Hepatocyte (in vitro differentiated cells): ENCODE measurements at regions not wholly inside any gene's neighbourhood (a gene's known extent, or its start where the extent isn't known, plus 50 kb on each side); places are given as distances from the start of the nearest gene placed in this dataset.

Experiments used
- DNase-seq: peaks from one replicate; pipeline ENCODE4 v3.0.0-alpha.2; 2016; ENCODE audit warnings: low spot score
- H2AFZ ChIP-seq: fragments of 200-600 bp; sonication (generic); 2 replicates; pipeline ENCODE4 v1.6.0; 2016; ENCODE audit warnings: antibody characterized with exemption, mild to moderate bottlenecking
- H3K27ac ChIP-seq: fragments of 200-600 bp; sonication (generic); 2 replicates; pipeline ENCODE4 v1.5.1; 2016; ENCODE audit warnings: mild to moderate bottlenecking
- H3K27me3 ChIP-seq: fragments of 200-600 bp; sonication (generic); 2 replicates; pipeline ENCODE4 v1.6.1; 2016
- H3K36me3 ChIP-seq: fragments of 200-600 bp; sonication (generic); replicated peaks from 2 replicates; pipeline ENCODE4 v1.5.1; 2016; ENCODE audit warnings: low read depth; ENCODE audit not compliant: insufficient read depth
- H3K4me1 ChIP-seq: fragments of 200-600 bp; sonication (generic); 2 replicates; pipeline ENCODE4 v1.5.1; 2016; ENCODE audit warnings: mild to moderate bottlenecking, moderate library complexity; ENCODE audit not compliant: insufficient read depth
- H3K4me2 ChIP-seq: fragments of 200-600 bp; sonication (generic); 2 replicates; pipeline ENCODE4 v1.6.0; 2016
- H3K4me3 ChIP-seq: fragments of 200-600 bp; sonication (generic); 2 replicates; pipeline ENCODE4 v1.5.1; 2016; ENCODE audit warnings: mild to moderate bottlenecking
- H3K79me2 ChIP-seq: fragments of 200-600 bp; sonication (generic); 2 replicates; pipeline ENCODE4 v1.6.0; 2017; ENCODE audit warnings: mild to moderate bottlenecking
- H3K9me2 ChIP-seq: fragments of 200-600 bp; sonication (generic); replicated peaks from 2 replicates; pipeline ENCODE4 v1.6.0; 2017; ENCODE audit warnings: mild to moderate bottlenecking; ENCODE audit not compliant: insufficient read depth
- H3K9me3 ChIP-seq: fragments of 200-600 bp; sonication (generic); 2 replicates; pipeline ENCODE4 v1.5.1; 2016; ENCODE audit warnings: low read depth, mild to moderate bottlenecking
- H4K20me1 ChIP-seq: fragments of 200-600 bp; sonication (generic); 2 replicates; pipeline ENCODE4 v1.6.0; 2016; ENCODE audit warnings: mild to moderate bottlenecking; ENCODE audit not compliant: insufficient read depth, poor library complexity, severe bottlenecking
- CTCF ChIP-seq: fragments of 200-600 bp; sonication (generic); IDR thresholded peaks from 2 replicates; pipeline ENCODE4 v1.5.1; 2016; ENCODE audit warnings: antibody characterized with exemption, mild to moderate bottlenecking; ENCODE audit not compliant: poor library complexity
- EZH2 ChIP-seq: fragments of 200-600 bp; sonication (generic); IDR thresholded peaks from 2 replicates; pipeline ENCODE4 v1.6.1; 2016; ENCODE audit warnings: antibody characterized with exemption, mild to moderate bottlenecking, borderline replicate concordance
- EZH2phosphoT487 ChIP-seq: fragments of 200-600 bp; sonication (generic); IDR thresholded peaks from one replicate; pipeline ENCODE4 v1.6.1; 2018; ENCODE audit warnings: antibody characterized with exemption, mild to moderate bottlenecking, low read depth, moderate library complexity; ENCODE audit not compliant: unreplicated experiment, severe bottlenecking
- WGBS: methylation state at CpG from one replicate; pipeline ENCODE4 v1.1.6; 2016; ENCODE audit warnings: low lambda C conversion rate; ENCODE audit errors: missing lambda C conversion rate; 5-methylcytosine and 5-hydroxymethylcytosine counted together

- no peaks in the 10 kb centered on the region for H3K36me3 ChIP-seq
- H3K4me2 ChIP-seq, result no peak overlapping the region
- no peak for DNase-seq
- no peaks in the 10 kb centered on the region for H3K4me1 ChIP-seq
- TF ChIP-seq EZH2phosphoT487, result no peak
- TF ChIP-seq CTCF, result no peak
- TF ChIP-seq EZH2, result no peak
- H3K27me3 ChIP-seq, result peaks cover 4% of the 10 kb centered on the region
- H4K20me1 ChIP-seq, result no peaks in the 10 kb centered on the region
- H2AFZ ChIP-seq, result no peak overlapping the region
- no peaks in the 10 kb centered on the region for H3K9me2 ChIP-seq
- no peaks in the 10 kb centered on the region for H3K79me2 ChIP-seq
- no peak overlapping the region for H3K27ac ChIP-seq
- 70% methylated on average over 7 of the region's 7 CpGs for WGBS
- no peaks in the 10 kb centered on the region for H3K9me3 ChIP-seq
- H3K4me3 ChIP-seq, result no peak overlapping the region
Measured at GRCh38 chr4:1497189-1497801, 91.1 kb upstream of the NKX1-1 start.

- H3K36me3 ChIP-seq, result no peaks in the 10 kb centered on the region
- H4K20me1 ChIP-seq, result no peaks in the 10 kb centered on the region
- no peaks in the 10 kb centered on the region for H3K9me2 ChIP-seq
- TF ChIP-seq EZH2phosphoT487 (no peak), CTCF (no peak), EZH2 (no peak)
- H2AFZ ChIP-seq, result no peak overlapping the region
- H3K4me2 ChIP-seq, result no peak overlapping the region
- H3K27ac ChIP-seq, result no peak overlapping the region
- H3K79me2 ChIP-seq, result no peaks in the 10 kb centered on the region
- no peak overlapping the region for H3K4me3 ChIP-seq
- peaks cover 9% of the 10 kb centered on the region for H3K27me3 ChIP-seq
- 83% methylated on average over 9 of the region's 9 CpGs for WGBS
- no peaks in the 10 kb centered on the region for H3K4me1 ChIP-seq
- H3K9me3 ChIP-seq, result no peaks in the 10 kb centered on the region
- DNase-seq, result no peak
Measured at GRCh38 chr4:1496116-1496642, 89.9 kb upstream of the NKX1-1 start.

- no peak overlapping the region for H2AFZ ChIP-seq
Measured at GRCh38 chr4:1495416-1496115, 89.3 kb upstream of the NKX1-1 start.

More at GRCh38 chr4:1495416-1496115, 89.3 kb upstream of the NKX1-1 start:
- no peak overlapping the region for H3K27ac ChIP-seq
- H3K9me2 ChIP-seq, result no peaks in the 10 kb centered on the region
- H3K79me2 ChIP-seq, result no peaks in the 10 kb centered on the region
- H3K9me3 ChIP-seq, result no peaks in the 10 kb centered on the region
- WGBS, result 86% methylated on average over 34 of the region's 34 CpGs
- peaks cover 9% of the 10 kb centered on the region for H3K27me3 ChIP-seq
- H4K20me1 ChIP-seq, result no peaks in the 10 kb centered on the region
- no peak for DNase-seq
- no peak overlapping the region for H3K4me2 ChIP-seq
- TF ChIP-seq EZH2 (no peak), EZH2phosphoT487 (no peak), CTCF (no peak)
- no peaks in the 10 kb centered on the region for H3K36me3 ChIP-seq
- H3K4me3 ChIP-seq, result no peak overlapping the region
- no peaks in the 10 kb centered on the region for H3K4me1 ChIP-seq
